GM23248 (cell line): ENCODE measurements at regions not wholly inside any gene's neighbourhood (a gene's known extent, or its start where the extent isn't known, plus 50 kb on each side); places are given as distances from the start of the nearest gene placed in this dataset.

ENCODE experiments used
- EZH2 ChIP-seq: fragments of 200-600 bp; sonication (generic); IDR thresholded peaks from 2 replicates; pipeline ENCODE4 v1.6.1; 2018; ENCODE audit warnings: antibody characterized with exemption, mild to moderate bottlenecking; ENCODE audit not compliant: insufficient read depth, poor library complexity, severe bottlenecking
- EZH2phosphoT487 ChIP-seq: fragments of 200-600 bp; sonication (generic); IDR thresholded peaks from 2 replicates; pipeline ENCODE4 v1.6.1; 2018; ENCODE audit warnings: antibody characterized with exemption, moderate library complexity, mild to moderate bottlenecking, low read depth; ENCODE audit not compliant: insufficient read depth

DNA sequence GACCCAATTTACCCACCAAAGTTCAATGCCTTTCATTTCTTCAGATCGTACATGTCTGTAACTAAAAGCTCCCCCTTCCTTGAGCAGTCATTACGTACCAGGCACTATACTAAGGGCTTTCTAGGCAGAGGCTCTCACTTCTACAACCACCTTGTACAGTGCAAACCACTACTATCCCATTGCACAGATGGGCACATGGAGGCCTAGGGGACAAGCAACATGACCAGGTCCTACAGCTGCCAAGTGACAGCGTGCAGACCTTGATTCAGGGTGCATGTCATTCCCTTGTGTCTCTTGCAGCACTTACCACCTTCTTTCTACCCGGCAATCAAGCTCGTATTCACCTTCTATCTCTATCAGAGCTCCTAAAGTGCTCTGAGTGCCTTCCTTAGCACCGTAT lies 382.7 kb downstream of the SOX9 start:
- TF ChIP-seq EZH2 (no peak), EZH2phosphoT487 (no peak)
